HG03045 (cell line): ENCODE measurements at regions not wholly inside any gene's neighbourhood (a gene's known extent, or its start where the extent isn't known, plus 50 kb on each side); places are given as distances from the start of the nearest gene placed in this dataset.

Experiments used
- ATAC-seq: cut with Tn5 transposase; IDR thresholded peaks from one replicate; pipeline ENCODE4 v1.9.1; 2021; ENCODE audit warnings: mild to moderate bottlenecking, moderate library complexity; ENCODE audit not compliant: unreplicated experiment

- no peak for ATAC-seq
Measured at GRCh38 chr9:91120200-91120599, 241.5 kb downstream of the AUH start.

DNA sequence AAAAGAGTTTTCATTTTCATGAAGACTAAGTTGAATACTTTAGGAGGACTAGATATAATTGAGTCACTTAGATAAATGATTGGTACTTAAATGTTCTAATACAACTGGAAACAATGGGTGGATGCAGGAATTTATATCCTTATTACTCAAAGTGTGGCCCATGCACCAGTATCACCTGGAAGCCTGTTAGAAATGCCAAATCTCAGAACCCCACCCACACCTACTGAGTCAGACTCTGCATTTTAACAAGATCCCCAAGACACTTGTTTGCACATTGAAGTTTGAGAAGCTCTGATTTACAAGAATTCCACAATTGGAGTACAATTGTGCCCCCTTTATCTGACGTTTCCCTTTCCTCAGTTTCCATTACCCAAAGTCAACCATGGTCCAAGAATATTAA is 239.0 kb downstream of the AUH start:
- ATAC-seq, result no peak

DNA sequence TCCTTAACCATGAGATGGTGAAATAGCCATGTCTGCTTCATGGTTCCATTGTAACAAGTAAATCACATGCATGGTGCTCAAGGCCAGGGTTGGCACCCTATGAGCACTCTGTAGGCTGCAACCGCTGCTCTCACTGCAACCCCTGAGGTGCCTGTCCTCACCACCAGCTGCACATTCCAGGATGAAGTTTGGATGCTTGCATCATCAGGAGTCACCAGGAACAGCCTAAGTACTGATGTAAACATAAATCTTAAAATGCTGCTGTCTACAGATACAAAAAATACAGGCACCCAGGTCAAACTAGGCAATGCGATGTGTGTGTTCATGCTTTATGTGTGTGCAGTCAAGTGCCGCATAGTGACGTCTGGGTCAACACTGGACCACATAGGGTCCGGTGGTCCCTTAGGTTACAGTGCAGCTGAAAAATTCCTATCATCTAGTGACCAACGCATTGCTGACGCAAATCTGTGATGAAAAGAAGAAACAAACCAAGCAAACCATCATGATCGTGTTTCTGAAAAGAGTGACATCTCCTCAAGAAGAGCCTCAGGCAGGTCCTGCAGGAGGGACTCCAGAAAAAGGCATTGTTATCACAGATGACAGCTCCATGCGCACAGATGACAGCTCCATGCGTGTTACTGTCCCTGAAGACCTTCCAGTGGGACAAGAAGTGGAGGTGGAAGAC is 234.8 kb downstream of the AUH start:
- ATAC-seq, result no peak

- no peak for ATAC-seq
Measured at GRCh38 chr9:91127653-91128052, 234.1 kb downstream of the AUH start.

DNA sequence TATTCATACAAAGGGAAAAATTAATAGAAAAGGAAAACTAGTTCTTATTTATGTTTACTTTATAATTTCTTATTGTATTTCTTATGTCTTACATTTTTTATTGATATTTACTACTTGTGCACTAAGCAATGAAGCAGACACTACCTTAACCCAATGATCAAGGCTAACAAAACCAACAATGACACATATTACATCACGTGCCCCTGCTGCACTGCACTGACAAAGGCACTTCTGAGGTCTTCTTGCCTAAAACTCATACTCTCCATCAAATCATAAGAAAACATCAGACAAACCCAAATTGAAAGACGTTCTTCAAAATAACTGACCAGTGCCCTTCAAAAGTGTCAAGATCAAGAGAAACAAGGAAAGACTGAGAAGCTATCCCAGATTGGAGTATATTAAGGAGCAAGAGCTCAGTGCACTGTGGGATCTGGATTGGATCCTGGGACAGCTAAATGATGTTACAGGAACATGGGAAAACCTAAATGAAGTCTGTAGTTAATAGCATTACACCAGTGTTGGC is 230.9 kb downstream of the AUH start:
- no peak for ATAC-seq

DNA sequence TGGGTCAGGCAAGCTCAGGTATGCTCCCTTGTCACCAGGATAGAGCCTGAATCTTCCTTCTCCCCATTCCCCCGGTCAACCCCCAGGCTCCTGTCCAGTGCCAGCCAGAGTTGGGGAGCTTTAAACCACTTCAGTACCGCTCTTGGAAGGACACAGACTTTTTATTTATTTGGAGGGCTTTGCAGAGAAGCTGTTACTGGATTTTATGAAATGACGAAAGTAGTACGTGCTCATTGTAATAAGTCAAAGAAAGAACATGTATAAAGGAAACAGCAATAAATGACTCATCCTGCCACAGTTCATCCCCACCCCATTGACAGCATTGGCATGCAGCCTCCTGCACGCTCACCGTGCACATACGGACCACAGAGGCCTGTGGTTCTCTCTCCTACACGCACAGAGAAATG is 230.3 kb downstream of the AUH start:
- no peak for ATAC-seq

DNA sequence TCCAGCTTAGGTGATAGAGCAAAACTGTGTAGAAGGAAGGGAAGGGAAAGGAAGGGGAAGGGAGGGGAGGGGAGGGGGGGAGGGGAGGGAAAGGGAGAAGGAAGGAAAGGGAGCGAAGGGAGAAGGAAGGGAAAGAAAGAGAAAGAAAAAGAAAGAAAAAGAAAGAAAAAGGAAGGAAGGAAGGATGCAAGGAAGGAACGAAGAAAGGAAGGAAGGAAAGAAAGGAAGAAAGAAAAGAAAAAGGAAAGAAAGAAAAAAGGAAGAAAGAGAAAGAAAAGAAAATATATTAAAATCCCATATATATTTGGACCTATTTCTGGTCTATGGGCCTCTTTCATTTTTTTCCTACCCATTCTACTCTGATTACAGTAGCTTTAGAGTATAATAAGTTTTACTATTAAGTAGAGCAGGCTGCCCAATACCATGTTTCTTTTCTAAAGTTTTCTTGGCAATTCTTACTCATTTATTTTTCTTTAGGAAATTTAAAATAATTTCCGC is 229.1 kb downstream of the AUH start:
- no peak for ATAC-seq

- ATAC-seq, result no peak
Measured at GRCh38 chr9:91134608-91135007, 227.1 kb downstream of the AUH start.

GRCh38 chr9:91137391-91137790 is 224.3 kb downstream of the AUH start:
- no peak for ATAC-seq

- ATAC-seq, result no peak
Measured at GRCh38 chr9:91138760-91139159, 223.0 kb downstream of the AUH start.

GRCh38 chr9:91141407-91141965 is 220.2 kb downstream of the AUH start:
- no peak for ATAC-seq

DNA sequence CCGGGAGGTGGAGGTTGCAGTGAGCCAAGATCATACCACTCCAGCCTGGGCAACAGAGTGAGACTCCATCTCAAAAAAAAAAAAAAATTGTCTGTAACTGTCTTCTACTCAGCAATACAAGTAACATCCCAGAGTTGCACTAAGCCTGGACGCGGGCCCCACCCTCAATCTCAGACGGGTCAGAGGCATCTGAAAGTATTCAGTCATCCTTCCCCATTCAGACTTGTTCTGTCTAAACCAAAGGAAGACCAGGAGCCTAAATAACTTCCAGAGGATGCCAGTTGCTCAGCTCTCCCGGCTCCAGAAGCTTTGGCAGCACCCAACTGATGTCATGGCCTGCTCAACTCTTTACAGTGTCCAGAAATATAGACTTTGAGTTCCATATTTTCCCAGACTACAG is 218.6 kb downstream of the AUH start:
- ATAC-seq, result no peak

- no peak for ATAC-seq
Measured at GRCh38 chr9:91143642-91144041, 218.1 kb downstream of the AUH start.

DNA sequence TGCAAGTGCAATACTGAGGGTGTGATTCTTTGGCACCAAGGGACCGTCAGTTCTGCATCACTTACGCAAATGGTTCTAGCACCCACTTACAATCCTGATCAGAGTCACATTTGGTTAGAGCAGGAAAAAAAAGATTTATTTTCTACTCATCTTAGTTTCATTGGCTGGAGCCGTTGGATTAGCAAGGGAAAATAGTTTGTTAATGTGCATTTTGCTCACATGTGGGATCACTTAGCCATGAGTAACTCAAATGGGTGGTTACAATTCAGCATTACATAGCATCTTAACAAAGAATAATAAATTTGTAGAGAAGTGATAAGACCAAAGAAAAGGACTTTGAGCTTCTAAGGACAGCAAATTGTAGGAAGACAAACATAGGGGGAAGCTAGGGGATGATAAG is 216.9 kb downstream of the AUH start:
- no peak for ATAC-seq

DNA sequence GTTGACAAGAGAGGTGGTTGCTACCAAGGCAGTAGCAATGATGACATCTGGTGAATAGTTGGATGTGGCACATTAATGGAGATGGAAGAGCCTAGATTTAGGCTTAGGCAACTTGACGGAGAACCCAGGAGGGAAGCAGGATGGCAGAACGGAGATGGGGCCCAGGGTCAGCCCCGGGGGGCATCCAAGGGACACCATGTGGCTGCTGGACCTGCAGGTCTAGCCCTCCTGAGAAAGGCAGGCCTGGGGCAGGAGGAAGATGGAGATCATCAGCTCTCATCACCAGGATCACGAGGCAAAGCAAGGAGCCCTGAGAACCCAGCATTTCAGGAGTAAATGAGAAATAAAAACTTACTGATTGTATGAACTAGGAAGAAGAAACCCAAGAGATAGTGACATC is 216.2 kb downstream of the AUH start:
- no peak for ATAC-seq

DNA sequence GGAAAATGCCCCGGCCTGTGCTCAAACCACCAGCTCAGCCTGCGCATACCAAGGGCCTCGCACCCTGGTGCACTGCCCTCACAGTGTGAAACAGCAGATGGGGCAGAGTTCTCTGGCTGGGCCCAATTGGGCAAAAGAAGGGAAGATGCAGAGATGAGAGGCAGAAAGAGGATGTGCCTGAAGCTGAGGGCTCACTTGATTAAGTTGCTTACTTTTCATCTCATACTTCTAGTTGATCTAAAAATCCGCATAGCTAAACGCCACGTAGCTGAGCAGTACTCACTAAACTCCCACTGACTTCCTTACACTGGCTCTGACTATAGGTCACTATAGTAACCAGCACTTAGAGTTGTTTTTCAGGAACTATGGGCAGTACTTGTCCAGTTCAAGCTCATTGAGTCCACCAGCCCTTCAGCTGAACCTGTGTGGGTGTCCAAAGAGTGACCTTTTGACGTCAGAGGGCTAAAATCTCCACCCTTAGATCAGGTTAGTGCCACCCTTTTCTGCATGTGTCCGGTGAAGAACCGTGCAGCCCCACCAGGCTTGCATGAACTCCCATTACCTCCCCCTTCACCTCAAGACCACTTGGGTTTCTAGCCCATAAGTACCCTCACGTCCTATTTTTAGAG is 215.2 kb downstream of the AUH start:
- no peak for ATAC-seq

DNA sequence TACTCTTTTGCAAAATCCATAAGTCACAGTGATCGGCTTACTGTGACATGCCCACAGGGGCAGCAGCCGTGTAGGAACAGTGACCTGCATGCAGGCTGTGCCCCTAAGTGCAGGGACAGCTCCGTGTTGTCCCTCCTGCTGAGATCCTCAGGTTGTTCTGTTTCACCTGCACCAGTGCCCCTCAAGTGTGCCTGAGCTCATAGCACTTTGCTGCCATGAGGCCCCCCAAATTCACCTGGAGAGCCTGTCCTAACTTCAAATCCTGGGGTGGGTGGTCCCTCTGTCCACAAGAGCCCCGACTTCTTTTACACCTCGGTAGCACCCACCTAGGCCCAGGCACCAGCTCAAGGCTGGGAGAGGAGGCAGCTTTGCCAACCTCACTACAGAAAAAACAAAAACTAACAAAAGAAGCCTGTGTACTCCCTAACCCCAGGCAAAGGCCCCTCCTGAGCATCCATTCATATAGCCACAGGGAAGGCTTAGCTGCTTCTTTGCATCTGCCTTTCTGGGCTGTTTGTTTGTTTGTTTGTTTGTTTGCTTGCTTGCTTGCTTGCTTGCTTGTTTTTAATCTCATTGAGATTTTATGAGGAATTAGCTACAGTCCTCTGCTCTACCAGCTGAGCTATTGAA is 214.5 kb downstream of the AUH start:
- ATAC-seq, result no peak

GRCh38 chr9:91148306-91148705 is 213.4 kb downstream of the AUH start:
- ATAC-seq, result no peak

GRCh38 chr9:91150273-91150997 is 211.3 kb downstream of the AUH start:
- ATAC-seq, result no peak

DNA sequence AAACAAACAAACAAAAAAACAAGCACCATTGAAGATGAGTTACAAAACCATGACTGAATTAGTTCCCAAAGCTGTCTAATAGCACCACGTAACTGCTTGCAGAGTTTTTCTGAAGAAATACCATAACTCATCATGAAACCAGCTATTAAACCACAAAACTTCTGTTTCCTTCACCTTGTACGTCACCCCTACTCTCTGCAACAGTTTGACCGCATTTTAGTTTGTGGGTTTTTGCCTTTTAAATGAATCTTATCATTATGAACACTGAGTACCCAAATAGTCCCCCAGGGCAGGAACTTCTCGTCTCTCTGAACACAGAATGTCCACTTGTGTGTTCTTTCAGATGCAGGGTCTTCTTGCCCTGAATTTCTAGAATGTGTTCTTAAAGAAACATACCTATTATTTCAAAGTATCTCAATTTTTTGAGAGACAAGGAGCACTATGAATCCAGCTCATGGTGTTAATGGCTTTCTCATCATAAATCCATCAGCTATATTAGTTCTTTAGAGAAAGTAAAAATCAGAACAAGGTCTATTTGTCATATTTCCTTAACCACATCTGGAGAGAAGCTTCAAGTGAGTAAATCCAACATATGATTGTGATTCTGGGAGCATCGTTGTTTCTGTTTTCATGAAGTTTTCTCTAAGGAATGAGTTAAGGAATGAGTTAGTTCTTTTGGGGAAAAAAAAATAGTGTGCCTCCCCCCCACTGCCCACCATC is 210.6 kb downstream of the AUH start:
- peak; percentile 73 for ATAC-seq
